PC-3 (cell line): ENCODE measurements at regions not wholly inside any gene's neighbourhood (a gene's known extent, or its start where the extent isn't known, plus 50 kb on each side); places are given as distances from the start of the nearest gene placed in this dataset.

Experiments
- CTCF ChIP-seq: fragments of 300-600 bp; sonication (generic); conservative IDR thresholded peaks from 2 replicates; pipeline ENCODE4 v1.5.1; 2017; ENCODE audit warnings: antibody characterized with exemption, low read depth, mild to moderate bottlenecking, low read length
- EZH2phosphoT487 ChIP-seq: fragments of 300-600 bp; sonication (generic); IDR thresholded peaks from 2 replicates; pipeline ENCODE4 v1.6.1; 2018; ENCODE audit warnings: mild to moderate bottlenecking, antibody characterized with exemption, low read length, borderline replicate concordance

- TF ChIP-seq CTCF (no peak), EZH2phosphoT487 (no peak)
These were observed 1274.2 kb upstream of the GJE1 start for GRCh38 chr6:140858381-140858971.
